ENCODE measurements at regions not wholly inside any gene's neighbourhood (a gene's known extent, or its start where the extent isn't known, plus 50 kb on each side); places are given as distances from the start of the nearest gene placed in this dataset.
"Not testable (repeated sequence)": the region's sequence is repeated elsewhere in the genome, so short reads cannot be mapped to it uniquely, and the experiment has no call there.

- no peak for DNase-seq (ENCODE audit: low read depth)
These were observed 314.9 kb downstream of the ALDH8A1 start for GRCh38 chr6:134634966-134635365.

- no peak for DNase-seq (ENCODE audit: low read depth)
These were observed 315.4 kb downstream of the ALDH8A1 start for GRCh38 chr6:134634466-134634865.

DNA sequence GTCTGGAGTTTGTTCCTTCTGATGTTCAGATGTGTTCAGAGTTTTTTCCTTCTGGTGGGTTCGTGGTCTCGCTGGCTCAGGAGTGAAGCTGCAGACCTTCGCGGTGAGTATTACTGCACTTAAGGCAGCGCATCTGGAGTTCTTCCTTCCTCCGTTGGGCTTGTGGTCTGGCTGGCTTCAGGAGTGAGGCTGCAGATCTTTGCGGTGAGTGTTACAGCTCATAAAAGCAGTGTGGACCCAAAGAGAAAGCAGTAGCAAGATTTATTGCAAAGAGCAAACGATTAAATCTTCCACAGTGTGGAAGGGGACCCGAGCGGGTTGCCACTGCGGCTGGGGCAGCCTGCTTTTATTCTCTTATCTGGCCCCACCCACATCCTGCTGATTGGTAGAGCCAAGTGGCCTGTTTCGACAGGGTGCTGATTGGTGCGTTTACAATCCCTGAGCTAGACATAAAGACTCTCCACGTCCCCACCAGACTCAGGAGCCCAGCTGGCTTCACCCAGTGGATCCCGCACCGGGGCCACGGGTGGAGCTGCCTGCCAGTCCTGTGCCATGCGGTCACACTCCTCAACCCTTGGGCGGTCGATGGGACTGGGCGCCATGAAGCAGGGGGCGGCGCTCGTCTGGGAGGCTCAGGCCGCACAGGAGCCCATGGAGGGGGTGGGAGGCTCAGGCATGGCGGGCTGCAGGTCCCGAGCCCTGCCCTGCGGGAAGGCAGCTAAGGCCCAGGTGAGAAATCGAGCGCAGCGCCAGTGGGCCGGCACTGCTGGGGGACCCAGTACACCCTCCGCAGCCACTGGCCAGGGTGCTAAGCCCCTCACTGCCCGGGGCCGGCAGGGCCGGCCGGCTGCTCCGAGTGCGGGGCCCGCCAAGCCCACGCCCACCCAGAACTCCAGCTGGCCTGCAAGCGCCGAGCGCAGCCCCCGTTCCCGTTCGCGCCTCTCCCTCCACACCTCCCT is 315.3 kb upstream of the SGK1 start:
- peak; percentile 4 for DNase-seq (ENCODE audit: low read depth)

DNA sequence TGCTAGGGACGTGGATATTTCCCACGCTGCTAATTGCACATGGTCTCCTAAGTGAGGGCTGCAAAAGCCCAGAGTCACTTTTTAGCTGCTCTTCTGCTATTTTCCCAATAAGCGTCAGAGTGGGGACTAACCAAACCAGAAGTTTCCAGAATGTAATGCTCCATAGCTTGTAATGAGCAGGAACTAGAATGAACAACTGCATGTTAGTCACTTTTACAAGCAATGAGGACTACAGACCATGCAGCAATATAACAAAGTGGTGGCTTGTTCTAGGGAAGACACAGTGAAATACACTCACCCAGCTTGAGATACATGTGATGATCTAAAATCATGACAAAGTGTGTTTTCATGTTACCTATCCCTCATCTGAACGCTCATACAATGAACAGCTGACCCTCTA is 314.1 kb upstream of the SGK1 start:
- no peak for DNase-seq (ENCODE audit: low read depth)

GRCh38 chr6:134631398-134631924 is 313.5 kb upstream of the SGK1 start:
- no peak for DNase-seq (ENCODE audit: low read depth)

DNA sequence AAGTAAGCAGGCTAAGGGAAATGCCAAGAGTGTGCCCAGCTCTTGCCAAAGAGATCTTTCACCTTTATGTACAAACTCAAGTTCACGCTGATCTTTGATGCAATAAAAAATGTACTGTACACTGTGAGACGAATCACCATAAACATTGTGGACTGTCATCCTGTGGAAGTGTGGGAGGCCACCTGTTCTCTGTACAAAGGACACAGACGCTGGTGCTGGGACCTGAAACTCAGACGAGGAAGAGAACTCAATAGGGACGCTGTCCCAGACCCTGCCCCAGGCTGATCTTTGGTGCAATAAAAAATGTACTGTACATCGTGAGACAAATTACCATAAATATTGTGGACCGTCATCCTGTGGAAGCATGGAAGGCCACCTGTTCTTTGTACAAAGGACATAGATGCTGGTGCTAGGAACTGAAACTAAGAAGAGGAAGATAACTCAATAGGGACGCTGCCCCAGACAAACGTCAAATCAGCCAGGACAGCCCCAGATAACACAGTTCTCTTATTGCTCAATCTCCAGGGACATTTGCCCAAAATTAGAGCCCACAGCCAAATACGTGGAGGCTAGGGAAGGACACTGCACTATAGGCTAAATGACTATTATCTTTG is 312.7 kb upstream of the SGK1 start:
- no peak for DNase-seq (ENCODE audit: low read depth)

- DNase-seq (ENCODE audit: low read depth), result no peak
These were observed 310.2 kb upstream of the SGK1 start for GRCh38 chr6:134628154-134628553.

DNA sequence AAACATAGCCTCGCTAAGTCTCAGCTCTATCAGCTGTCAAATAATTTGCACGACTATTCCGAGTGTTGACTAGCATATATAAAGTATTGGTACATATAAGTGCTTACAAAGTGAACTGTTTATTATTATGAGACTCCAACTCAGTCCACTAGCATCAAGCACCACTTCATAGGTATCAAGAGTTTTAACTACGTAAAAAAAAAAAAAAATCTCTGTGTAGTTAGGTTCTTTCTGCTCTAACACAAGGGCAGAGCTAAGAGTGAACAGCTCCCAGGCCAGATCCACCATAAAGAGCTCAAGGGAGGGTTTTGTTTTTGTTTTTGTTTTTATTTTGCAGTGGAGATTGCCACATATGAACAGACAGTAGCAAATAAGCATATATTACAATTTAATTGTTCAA is 309.8 kb upstream of the SGK1 start:
- no peak for DNase-seq (ENCODE audit: low read depth)

DNA sequence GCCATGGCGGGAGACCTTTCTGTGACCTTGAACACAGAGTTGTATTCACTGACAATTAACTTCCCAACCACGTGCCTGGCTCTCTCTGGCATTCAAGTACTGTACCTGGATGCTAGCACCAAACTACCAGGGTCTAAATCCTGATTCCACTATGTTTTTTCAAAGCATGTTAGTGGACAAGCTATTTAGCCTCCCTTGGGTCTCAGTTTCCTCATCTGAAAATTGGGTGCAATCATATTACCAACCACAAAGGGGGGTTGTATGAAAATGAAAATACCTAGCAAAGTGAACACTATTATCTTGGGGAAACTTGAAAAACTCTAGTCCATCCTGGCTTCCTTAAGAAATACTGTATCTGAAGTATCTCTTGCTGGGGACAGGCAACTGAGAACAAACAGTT is 308.7 kb upstream of the SGK1 start:
- no peak for DNase-seq (ENCODE audit: low read depth)

- no peak for DNase-seq (ENCODE audit: low read depth)
These were observed 308.2 kb upstream of the SGK1 start for GRCh38 chr6:134626086-134626485.

DNA sequence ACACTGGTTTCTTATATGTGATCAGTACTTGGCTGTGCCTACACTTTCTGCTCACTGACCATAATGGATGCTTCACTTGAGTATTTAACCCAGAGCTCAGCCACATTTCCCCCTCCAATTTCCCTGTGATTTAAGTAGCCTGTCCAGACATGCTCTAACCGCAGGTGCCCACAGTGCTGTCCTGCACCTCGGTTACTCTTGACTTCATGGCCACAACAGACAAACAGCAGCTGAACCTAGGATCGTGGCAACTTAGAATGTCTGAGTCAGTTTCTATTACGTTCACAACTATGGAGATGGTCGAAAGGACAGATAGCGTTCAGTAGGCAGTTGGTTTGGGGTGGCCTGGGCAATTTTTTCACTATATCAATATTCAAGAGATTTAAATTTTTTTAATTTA is 306.9 kb upstream of the SGK1 start:
- no peak for DNase-seq (ENCODE audit: low read depth)

DNA sequence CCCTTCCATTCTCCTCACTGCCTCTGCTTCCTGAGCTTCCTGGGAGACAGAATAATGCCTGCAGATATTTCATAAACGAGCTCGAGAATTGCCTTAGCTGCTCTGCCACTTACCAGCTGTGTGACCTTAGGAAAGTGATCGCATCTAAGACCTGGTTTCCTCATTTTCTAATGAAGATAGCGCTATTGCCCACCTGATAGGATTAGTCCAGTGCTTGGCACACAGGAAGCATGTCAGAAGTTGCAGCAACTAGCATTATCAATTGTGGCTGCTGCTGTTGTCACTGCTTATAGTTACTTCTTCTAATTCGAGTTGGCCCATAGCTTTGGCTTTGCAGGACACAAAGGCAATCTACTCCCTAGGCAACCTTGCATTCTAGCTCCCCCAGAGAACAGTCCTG is 305.5 kb upstream of the SGK1 start:
- no peak for DNase-seq (ENCODE audit: low read depth)

DNA sequence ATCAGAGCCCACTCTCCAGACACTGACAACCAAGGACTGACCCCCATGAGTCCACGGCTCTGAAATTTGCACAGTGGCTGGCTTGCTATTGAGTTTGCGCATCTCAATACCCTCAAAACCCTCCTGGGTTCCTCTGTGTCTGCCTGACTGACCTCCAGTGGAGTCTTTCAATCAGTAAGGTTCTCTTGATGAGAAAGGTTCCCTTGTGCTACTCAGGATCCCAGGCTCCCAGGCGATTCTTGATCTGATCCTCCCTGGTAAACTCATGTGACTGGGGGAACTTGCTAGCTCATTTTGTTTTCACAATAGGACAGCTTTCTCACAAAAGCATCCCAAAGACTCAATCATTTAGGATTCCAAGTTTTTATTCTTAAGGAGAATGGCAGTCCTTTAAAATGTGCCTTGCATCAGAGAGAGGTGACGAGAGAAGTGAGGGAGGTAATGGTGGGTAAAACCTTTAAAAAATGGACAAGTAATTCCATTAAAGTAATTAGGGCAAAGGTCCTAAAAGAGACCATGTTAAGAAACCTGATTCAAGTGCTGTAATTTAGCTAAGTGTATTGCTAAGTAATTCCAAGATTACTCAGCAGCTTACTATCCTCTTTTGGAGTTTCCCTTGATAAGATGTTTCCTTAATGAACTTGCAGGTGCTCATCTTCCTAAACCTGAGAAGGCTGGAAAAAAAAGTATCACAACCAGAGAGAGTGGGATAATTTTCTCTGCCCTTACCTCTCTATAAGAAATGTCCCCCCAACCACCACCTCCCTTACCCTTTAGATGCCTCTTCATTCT is 304.7 kb upstream of the SGK1 start:
- no peak for DNase-seq (ENCODE audit: low read depth)

DNA sequence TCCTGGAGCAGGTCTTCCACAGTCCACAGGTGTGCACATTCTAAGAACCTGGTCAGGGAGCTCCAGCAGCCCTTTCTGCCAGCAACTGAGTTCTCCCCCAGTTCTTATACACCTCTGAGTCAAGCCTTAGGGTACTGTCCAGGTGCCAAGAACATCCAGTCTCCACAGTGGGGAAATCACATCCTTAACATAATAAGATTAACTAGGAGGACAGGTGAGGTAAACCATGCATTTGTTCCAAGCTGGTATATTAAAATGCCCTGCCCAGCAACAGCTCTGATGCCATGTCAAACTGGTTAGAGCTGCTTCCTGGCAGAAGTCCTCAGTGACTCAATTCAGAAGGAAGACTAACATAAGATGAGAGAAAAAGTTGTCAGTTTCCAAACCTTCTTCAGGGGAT is 303.9 kb upstream of the SGK1 start:
- DNase-seq (ENCODE audit: low read depth), result no peak

DNA sequence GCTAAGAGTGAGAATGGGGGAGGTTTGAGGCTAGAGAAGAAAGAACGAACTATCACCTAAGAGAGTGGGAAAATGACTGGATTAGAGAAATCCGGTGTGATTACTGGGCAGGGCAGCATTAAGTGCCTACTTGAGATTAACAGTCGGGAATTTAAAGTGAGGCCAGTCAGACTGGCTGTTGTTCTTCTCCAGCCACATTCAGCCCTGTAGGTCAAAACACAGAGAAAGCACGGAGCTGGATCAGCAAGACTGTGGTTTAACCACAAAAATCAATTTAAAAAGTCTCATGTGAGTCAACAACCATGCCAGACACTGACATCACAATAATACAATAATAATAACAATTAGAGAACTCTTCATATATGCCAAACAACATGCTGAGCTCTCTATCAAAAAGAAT is 301.9 kb upstream of the SGK1 start:
- DNase-seq (ENCODE audit: low read depth), result no peak

GRCh38 chr6:134619077-134619476 is 301.2 kb upstream of the SGK1 start:
- no peak for DNase-seq (ENCODE audit: low read depth)

DNA sequence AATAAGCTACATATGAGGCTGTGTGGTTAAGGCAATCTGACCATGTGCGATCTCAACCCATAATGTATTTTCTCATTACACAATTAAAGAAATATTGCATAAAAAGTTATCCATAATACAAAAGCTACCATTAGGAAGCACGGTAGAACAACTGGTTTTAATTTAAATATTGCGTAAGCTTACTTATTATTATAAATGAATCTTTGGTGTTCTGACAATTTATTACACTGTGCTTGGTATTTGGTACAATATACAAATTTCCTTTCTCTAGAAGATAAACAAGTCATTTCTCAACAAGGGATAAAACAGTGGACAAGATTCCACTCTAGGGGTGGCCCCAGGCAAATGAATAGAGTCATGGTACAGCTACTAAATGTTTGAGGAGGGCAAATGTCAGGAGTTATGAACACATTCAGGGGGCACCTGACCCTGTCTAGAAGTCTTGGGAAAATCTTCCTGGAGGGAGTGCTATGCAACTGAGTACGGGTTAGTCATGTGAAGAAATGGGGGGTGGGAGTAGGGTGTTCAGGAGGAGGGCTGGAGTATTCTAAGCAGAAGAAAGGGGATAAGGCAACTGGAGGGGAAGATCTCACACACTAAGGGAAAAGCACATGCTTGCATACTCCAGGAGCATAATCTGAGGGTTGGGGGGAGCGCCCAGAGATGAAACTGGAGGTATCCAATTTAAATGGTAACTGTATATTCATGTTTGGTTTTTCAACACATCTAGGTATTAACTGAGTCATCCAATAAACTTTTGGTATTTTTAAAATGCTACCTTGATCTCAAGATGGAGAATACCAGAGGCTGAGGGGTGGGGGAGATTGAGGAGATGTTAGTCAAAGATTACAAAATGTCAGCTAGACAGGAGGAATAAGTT is 296.9 kb upstream of the SGK1 start:
- DNase-seq (ENCODE audit: low read depth), result no peak

- not testable (repeated sequence) for DNase-seq (ENCODE audit: low read depth)
These were observed 294.2 kb upstream of the SGK1 start for GRCh38 chr6:134612128-134612527.

GRCh38 chr6:134610411-134610810 is 292.5 kb upstream of the SGK1 start:
- no peak for DNase-seq (ENCODE audit: low read depth)

- DNase-seq (ENCODE audit: low read depth), result no peak
These were observed 291.9 kb upstream of the SGK1 start for GRCh38 chr6:134609716-134610261.

- DNase-seq (ENCODE audit: low read depth), result no peak
These were observed 289.5 kb upstream of the SGK1 start for GRCh38 chr6:134607411-134607810.
